Osteocyte (in vitro differentiated cells): ENCODE measurements at regions not wholly inside any gene's neighbourhood (a gene's known extent, or its start where the extent isn't known, plus 50 kb on each side); places are given as distances from the start of the nearest gene placed in this dataset.

ENCODE experiments used
- DNase-seq: peaks from one replicate; pipeline ENCODE4 v3.0.0; 2021; ENCODE audit warnings: mixed read lengths; ENCODE audit not compliant: unreplicated experiment; ENCODE audit errors: extremely low spot score
- H3K27ac Mint-ChIP-seq: one replicate; pipeline ENCODE4 v1.8.0; 2021; ENCODE audit warnings: mild to moderate bottlenecking, mixed read lengths; ENCODE audit not compliant: unreplicated experiment
- H3K27me3 Mint-ChIP-seq: one replicate; pipeline ENCODE4 v1.8.0; 2021; ENCODE audit warnings: mixed read lengths; ENCODE audit not compliant: unreplicated experiment
- H3K36me3 Mint-ChIP-seq: one replicate; pipeline ENCODE4 v1.8.0; 2021; ENCODE audit warnings: mixed read lengths; ENCODE audit not compliant: unreplicated experiment
- H3K4me1 Mint-ChIP-seq: one replicate; pipeline ENCODE4 v1.8.0; 2021; ENCODE audit warnings: mixed read lengths; ENCODE audit not compliant: unreplicated experiment
- H3K4me3 Mint-ChIP-seq: one replicate; pipeline ENCODE4 v1.8.0; 2021; ENCODE audit warnings: mild to moderate bottlenecking, moderate library complexity, mixed read lengths; ENCODE audit not compliant: unreplicated experiment
- H3K9me3 Mint-ChIP-seq: one replicate; pipeline ENCODE4 v1.8.0; 2021; ENCODE audit warnings: mixed read lengths; ENCODE audit not compliant: unreplicated experiment
- CTCF ChIP-seq: fragments of 200-600 bp; sonication (generic); IDR thresholded peaks from 2 replicates; pipeline ENCODE4 v1.5.0; 2021; ENCODE audit warnings: antibody characterized with exemption, mild to moderate bottlenecking, moderate library complexity

- Mint-ChIP-seq H3K4me3 (no peak overlapping the region), H3K9me3 (no peaks in the 10 kb centered on the region), H3K36me3 (no peaks in the 10 kb centered on the region), H3K27me3 (peaks cover 78% of the 10 kb centered on the region), H3K27ac (no peak overlapping the region), H3K4me1 (peaks cover 11% of the 10 kb centered on the region)
- no peak for DNase-seq
- TF ChIP-seq CTCF, result no peak
These were observed 70.4 kb upstream of the KCNG1 start for GRCh38 chr20:51093240-51093763.

GRCh38 chr20:51092338-51092737 lies 69.4 kb upstream of the KCNG1 start:
- Mint-ChIP-seq H3K27ac (no peak overlapping the region), H3K36me3 (no peaks in the 10 kb centered on the region), H3K4me1 (peaks cover 11% of the 10 kb centered on the region), H3K4me3 (no peak overlapping the region), H3K9me3 (no peaks in the 10 kb centered on the region), H3K27me3 (peaks cover 80% of the 10 kb centered on the region)
- TF ChIP-seq CTCF, result no peak
- no peak for DNase-seq

- H3K4me3 Mint-ChIP-seq, result no peak overlapping the region
- peaks cover 11% of the 10 kb centered on the region for H3K4me1 Mint-ChIP-seq
- H3K27ac Mint-ChIP-seq, result no peak overlapping the region
- no peaks in the 10 kb centered on the region for H3K36me3 Mint-ChIP-seq
- DNase-seq, result no peak
- no peaks in the 10 kb centered on the region for H3K9me3 Mint-ChIP-seq
- no peak for TF ChIP-seq CTCF
- peaks cover 84% of the 10 kb centered on the region for H3K27me3 Mint-ChIP-seq
These were observed 68.7 kb upstream of the KCNG1 start for GRCh38 chr20:51091406-51092195.

GRCh38 chr20:51089840-51090239 lies 66.9 kb upstream of the KCNG1 start:
- H3K36me3 Mint-ChIP-seq, result no peaks in the 10 kb centered on the region
- peaks cover 80% of the 10 kb centered on the region for H3K27me3 Mint-ChIP-seq
- no peak for TF ChIP-seq CTCF
- no peak for DNase-seq
- H3K4me3 Mint-ChIP-seq, result no peak overlapping the region
- H3K9me3 Mint-ChIP-seq, result no peaks in the 10 kb centered on the region
- H3K4me1 Mint-ChIP-seq, result peaks cover 11% of the 10 kb centered on the region
- H3K27ac Mint-ChIP-seq, result no peak overlapping the region

- no peaks in the 10 kb centered on the region for H3K9me3 Mint-ChIP-seq
- H3K4me1 Mint-ChIP-seq, result peaks cover 11% of the 10 kb centered on the region
- no peak for TF ChIP-seq CTCF
- H3K27ac Mint-ChIP-seq, result no peak overlapping the region
- peaks cover 80% of the 10 kb centered on the region for H3K27me3 Mint-ChIP-seq
- no peak overlapping the region for H3K4me3 Mint-ChIP-seq
- H3K36me3 Mint-ChIP-seq, result no peaks in the 10 kb centered on the region
- DNase-seq, result no peak
These were observed 66.4 kb upstream of the KCNG1 start for GRCh38 chr20:51089272-51089781.
